ENCODE measurements at regions not wholly inside any gene's neighbourhood (a gene's known extent, or its start where the extent isn't known, plus 50 kb on each side); places are given as distances from the start of the nearest gene placed in this dataset.

- Histone ChIP-seq H3K79me2 (ENCODE audit: insufficient read depth, low read length) (no peaks in the 10 kb centered on the region), H3K36me3 (ENCODE audit: insufficient read depth, low read length) (no peaks in the 10 kb centered on the region), H3K4me2 (ENCODE audit: low read length) (no peak overlapping the region), H3K9me3 (ENCODE audit: insufficient read depth, low read depth, low read length) (no peaks in the 10 kb centered on the region), H2AFZ (ENCODE audit: low read depth, low read length) (no peak overlapping the region), H3K27ac (ENCODE audit: low read depth, low read length) (no peak overlapping the region), H3K4me3 (ENCODE audit: insufficient read depth, low read depth, low read length) (no peak overlapping the region), H3K4me1 (ENCODE audit: insufficient read depth, low read length) (peaks cover 7% of the 10 kb centered on the region), H3K9ac (ENCODE audit: low read length) (no peak overlapping the region), H4K20me1 (ENCODE audit: insufficient read depth, low read length) (no peaks in the 10 kb centered on the region), H3K27me3 (ENCODE audit: insufficient read depth, low read length) (no peaks in the 10 kb centered on the region)
- Mint-ChIP-seq H3K9me3 (ENCODE audit: unreplicated experiment) (no peaks in the 10 kb centered on the region), H3K4me3 (ENCODE audit: unreplicated experiment) (no peak overlapping the region), H3K27ac (ENCODE audit: unreplicated experiment) (no peak overlapping the region), H3K36me3 (ENCODE audit: low read depth, unreplicated experiment) (no peaks in the 10 kb centered on the region), H3K27me3 (ENCODE audit: low read depth, unreplicated experiment) (peaks cover 10% of the 10 kb centered on the region), H3K4me1 (ENCODE audit: low read depth, unreplicated experiment) (peaks cover 7% of the 10 kb centered on the region)
- FAIRE-seq, result no peak
- TF ChIP-seq EZH2 (IDR thresholded peaks at IDR 0.05; ENCODE audit: insufficient read depth, low read length) (no peak), CTCF (IDR thresholded peaks at IDR 0.05; ENCODE audit: insufficient read depth, low read depth, low read length) (no peak)
- DNase-seq (ENCODE audit: low read depth), result no peak
Observed at GRCh38 chr2:15045054-15045453, 412.5 kb downstream of the LRATD1 start.

- H4K20me1 ChIP-seq (ENCODE audit: insufficient read depth, low read length), result no peaks in the 10 kb centered on the region
- peaks cover 6% of the 10 kb centered on the region for H3K4me1 ChIP-seq (ENCODE audit: insufficient read depth, low read length)
- H3K27ac Mint-ChIP-seq (ENCODE audit: unreplicated experiment), result no peak overlapping the region
- no peak overlapping the region for H3K27ac ChIP-seq (ENCODE audit: low read depth, low read length)
- no peaks in the 10 kb centered on the region for H3K36me3 ChIP-seq (ENCODE audit: insufficient read depth, low read length)
- no peak for DNase-seq (ENCODE audit: low read depth)
- peaks cover 14% of the 10 kb centered on the region for H3K27me3 Mint-ChIP-seq (ENCODE audit: low read depth, unreplicated experiment)
- no peak for FAIRE-seq
- H3K9me3 ChIP-seq (ENCODE audit: insufficient read depth, low read depth, low read length), result no peaks in the 10 kb centered on the region
- peaks cover 9% of the 10 kb centered on the region for H3K4me1 Mint-ChIP-seq (ENCODE audit: low read depth, unreplicated experiment)
- no peak overlapping the region for H3K9ac ChIP-seq (ENCODE audit: low read length)
- TF ChIP-seq EZH2 (IDR thresholded peaks at IDR 0.05; ENCODE audit: insufficient read depth, low read length) (no peak), CTCF (IDR thresholded peaks at IDR 0.05; ENCODE audit: insufficient read depth, low read depth, low read length) (no peak)
- no peaks in the 10 kb centered on the region for H3K36me3 Mint-ChIP-seq (ENCODE audit: low read depth, unreplicated experiment)
- H3K4me3 ChIP-seq (ENCODE audit: insufficient read depth, low read depth, low read length), result no peak overlapping the region
- no peaks in the 10 kb centered on the region for H3K79me2 ChIP-seq (ENCODE audit: insufficient read depth, low read length)
- H3K4me3 Mint-ChIP-seq (ENCODE audit: unreplicated experiment), result no peak overlapping the region
- H3K27me3 ChIP-seq (ENCODE audit: insufficient read depth, low read length), result no peaks in the 10 kb centered on the region
- no peaks in the 10 kb centered on the region for H3K9me3 Mint-ChIP-seq (ENCODE audit: unreplicated experiment)
- no peak overlapping the region for H3K4me2 ChIP-seq (ENCODE audit: low read length)
- no peak overlapping the region for H2AFZ ChIP-seq (ENCODE audit: low read depth, low read length)
Observed at GRCh38 chr2:15047184-15047583, 414.7 kb downstream of the LRATD1 start.

GRCh38 chr2:15048000-15048399, 415.5 kb downstream of the LRATD1 start:
- Histone ChIP-seq H3K4me2 (ENCODE audit: low read length) (no peak overlapping the region), H3K36me3 (ENCODE audit: insufficient read depth, low read length) (no peaks in the 10 kb centered on the region), H3K27me3 (ENCODE audit: insufficient read depth, low read length) (no peaks in the 10 kb centered on the region), H2AFZ (ENCODE audit: low read depth, low read length) (no peak overlapping the region), H4K20me1 (ENCODE audit: insufficient read depth, low read length) (no peaks in the 10 kb centered on the region), H3K9ac (ENCODE audit: low read length) (no peak overlapping the region), H3K4me1 (ENCODE audit: insufficient read depth, low read length) (no peaks in the 10 kb centered on the region), H3K9me3 (ENCODE audit: insufficient read depth, low read depth, low read length) (no peaks in the 10 kb centered on the region), H3K27ac (ENCODE audit: low read depth, low read length) (no peak overlapping the region), H3K4me3 (ENCODE audit: insufficient read depth, low read depth, low read length) (no peak overlapping the region), H3K79me2 (ENCODE audit: insufficient read depth, low read length) (no peaks in the 10 kb centered on the region)
- Mint-ChIP-seq H3K36me3 (ENCODE audit: low read depth, unreplicated experiment) (no peaks in the 10 kb centered on the region), H3K9me3 (ENCODE audit: unreplicated experiment) (no peaks in the 10 kb centered on the region), H3K4me1 (ENCODE audit: low read depth, unreplicated experiment) (peaks cover 3% of the 10 kb centered on the region), H3K27ac (ENCODE audit: unreplicated experiment) (no peak overlapping the region), H3K27me3 (ENCODE audit: low read depth, unreplicated experiment) (peaks cover 14% of the 10 kb centered on the region), H3K4me3 (ENCODE audit: unreplicated experiment) (no peak overlapping the region)
- no peak for DNase-seq (ENCODE audit: low read depth)
- no peak for FAIRE-seq
- TF ChIP-seq CTCF (IDR thresholded peaks at IDR 0.05; ENCODE audit: insufficient read depth, low read depth, low read length), result no peak
- TF ChIP-seq EZH2 (IDR thresholded peaks at IDR 0.05; ENCODE audit: insufficient read depth, low read length), result no peak
